ENCODE measurements at regions not wholly inside any gene's neighbourhood (a gene's known extent, or its start where the extent isn't known, plus 50 kb on each side); places are given as distances from the start of the nearest gene placed in this dataset.

DNA sequence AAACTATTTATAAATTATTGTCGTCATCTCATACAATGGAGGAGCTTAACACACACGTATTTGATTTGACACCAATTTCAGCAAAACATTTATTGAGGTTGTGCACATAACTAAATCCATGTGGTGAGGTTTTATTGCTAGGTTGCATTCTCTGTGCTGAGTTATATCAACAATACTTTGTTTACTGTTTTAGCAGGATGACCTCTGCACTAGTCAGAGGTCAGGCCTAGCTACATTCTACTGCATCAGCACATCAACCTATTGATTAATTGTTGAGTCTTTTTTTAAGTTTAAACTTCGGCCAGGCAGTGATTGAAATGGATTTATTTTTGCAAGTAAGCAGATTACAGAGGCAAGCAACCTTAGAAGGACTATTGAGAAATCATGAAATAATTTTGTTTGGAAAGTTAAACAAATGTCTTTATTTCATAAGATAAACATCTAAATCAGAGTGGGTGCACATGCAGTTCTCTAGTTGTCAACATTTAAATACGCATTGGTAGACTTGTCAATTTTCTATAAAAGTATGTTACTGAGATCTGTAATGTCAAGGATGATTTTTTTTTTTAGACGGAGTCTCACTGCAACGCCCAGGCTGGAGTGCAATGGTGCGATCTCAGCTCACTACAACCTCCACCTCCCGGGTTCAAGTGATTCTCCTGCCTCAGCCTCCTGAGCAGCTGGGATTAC lies 75.2 kb upstream of the CD28 start:
- peak overlapping the region; percentile 51 to 54 for H3K27ac ChIP-seq (ENCODE audit: low read depth in 1 of 2, low read length in 2 of 2)
- H3K4me1 ChIP-seq (ENCODE audit: control insufficient read depth in 4 of 4, insufficient read depth in 4 of 4, low read length in 3 of 4): peaks cover 5 to 43% (median 41%) of the 10 kb centered on the region in 4 donors
- H3K9me3 ChIP-seq (ENCODE audit: control insufficient read depth in 4 of 4, low read length in 3 of 4): no peaks in the 10 kb centered on the region
- no peak overlapping the region for H3K4me3 ChIP-seq (ENCODE audit: low read depth in 1 of 3, low read length in 3 of 3)
- 30% methylated on average over 8 of the region's 8 CpGs for WGBS
- DNase-seq (ENCODE audit: low spot score): no peak
- H3K36me3 ChIP-seq (ENCODE audit: control insufficient read depth in 4 of 4, insufficient read depth in 3 of 4, low read depth in 1 of 4, low read length in 3 of 4): no peaks in the 10 kb centered on the region
- H3K9ac ChIP-seq (ENCODE audit: low read depth in 1 of 2, low read length in 2 of 2): no peak overlapping the region
- TF ChIP-seq, protein P1, sequence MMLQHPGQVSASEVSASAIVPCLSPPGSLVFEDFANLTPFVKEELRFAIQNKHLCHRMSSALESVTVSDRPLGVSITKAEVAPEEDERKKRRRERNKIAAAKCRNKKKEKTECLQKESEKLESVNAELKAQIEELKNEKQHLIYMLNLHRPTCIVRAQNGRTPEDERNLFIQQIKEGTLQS (IDR thresholded peaks at IDR 0.05): peak; percentile 65
- peak; percentile 89 to 90 for TF ChIP-seq HNF4A (conservative IDR thresholded peaks at IDR 0.05)
- TF ChIP-seq RXRA (IDR thresholded peaks at IDR 0.05): peak; percentile 93 to 95
- TF ChIP-seq TAF1 (conservative IDR thresholded peaks at IDR 0.05): no peak
- TF ChIP-seq MAX (IDR thresholded peaks at IDR 0.05): peak; percentile 91
- TF ChIP-seq GABPA (IDR thresholded peaks at IDR 0.05 in 1 of 2, conservative IDR thresholded peaks at IDR 0.05 in 1 of 2): peak in 1 of 2 donors; percentile 35
- TF ChIP-seq SP1 (IDR thresholded peaks at IDR 0.05): peak; percentile 94
- peak; percentile 52 for TF ChIP-seq HNF4G (IDR thresholded peaks at IDR 0.05)
- peak; percentile 77 to 92 for TF ChIP-seq JUND (IDR thresholded peaks at IDR 0.05)
- TF ChIP-seq, protein P2, sequence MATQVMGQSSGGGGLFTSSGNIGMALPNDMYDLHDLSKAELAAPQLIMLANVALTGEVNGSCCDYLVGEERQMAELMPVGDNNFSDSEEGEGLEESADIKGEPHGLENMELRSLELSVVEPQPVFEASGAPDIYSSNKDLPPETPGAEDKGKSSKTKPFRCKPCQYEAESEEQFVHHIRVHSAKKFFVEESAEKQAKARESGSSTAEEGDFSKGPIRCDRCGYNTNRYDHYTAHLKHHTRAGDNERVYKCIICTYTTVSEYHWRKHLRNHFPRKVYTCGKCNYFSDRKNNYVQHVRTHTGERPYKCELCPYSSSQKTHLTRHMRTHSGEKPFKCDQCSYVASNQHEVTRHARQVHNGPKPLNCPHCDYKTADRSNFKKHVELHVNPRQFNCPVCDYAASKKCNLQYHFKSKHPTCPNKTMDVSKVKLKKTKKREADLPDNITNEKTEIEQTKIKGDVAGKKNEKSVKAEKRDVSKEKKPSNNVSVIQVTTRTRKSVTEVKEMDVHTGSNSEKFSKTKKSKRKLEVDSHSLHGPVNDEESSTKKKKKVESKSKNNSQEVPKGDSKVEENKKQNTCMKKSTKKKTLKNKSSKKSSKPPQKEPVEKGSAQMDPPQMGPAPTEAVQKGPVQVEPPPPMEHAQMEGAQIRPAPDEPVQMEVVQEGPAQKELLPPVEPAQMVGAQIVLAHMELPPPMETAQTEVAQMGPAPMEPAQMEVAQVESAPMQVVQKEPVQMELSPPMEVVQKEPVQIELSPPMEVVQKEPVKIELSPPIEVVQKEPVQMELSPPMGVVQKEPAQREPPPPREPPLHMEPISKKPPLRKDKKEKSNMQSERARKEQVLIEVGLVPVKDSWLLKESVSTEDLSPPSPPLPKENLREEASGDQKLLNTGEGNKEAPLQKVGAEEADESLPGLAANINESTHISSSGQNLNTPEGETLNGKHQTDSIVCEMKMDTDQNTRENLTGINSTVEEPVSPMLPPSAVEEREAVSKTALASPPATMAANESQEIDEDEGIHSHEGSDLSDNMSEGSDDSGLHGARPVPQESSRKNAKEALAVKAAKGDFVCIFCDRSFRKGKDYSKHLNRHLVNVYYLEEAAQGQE (IDR thresholded peaks at IDR 0.05): no peak
- TF ChIP-seq FOXA2 (IDR thresholded peaks at IDR 0.05): peak; percentile 89
- TF ChIP-seq FOXA1 (IDR thresholded peaks at IDR 0.05): peak; percentile 73
- TF ChIP-seq EGR1 (IDR thresholded peaks at IDR 0.05; ENCODE audit: low read depth in 2 of 2): peak in 1 of 2 donors; percentile 72
- TF ChIP-seq ZBTB33 (IDR thresholded peaks at IDR 0.05): peak; percentile 78
- TF ChIP-seq RAD21 (IDR thresholded peaks at IDR 0.05): peak; percentile 54 to 71
- peak; percentile 87 for TF ChIP-seq NR2F2 (IDR thresholded peaks at IDR 0.05)
- TF ChIP-seq YY1 (IDR thresholded peaks at IDR 0.05): no peak
- TF ChIP-seq, protein P3, sequence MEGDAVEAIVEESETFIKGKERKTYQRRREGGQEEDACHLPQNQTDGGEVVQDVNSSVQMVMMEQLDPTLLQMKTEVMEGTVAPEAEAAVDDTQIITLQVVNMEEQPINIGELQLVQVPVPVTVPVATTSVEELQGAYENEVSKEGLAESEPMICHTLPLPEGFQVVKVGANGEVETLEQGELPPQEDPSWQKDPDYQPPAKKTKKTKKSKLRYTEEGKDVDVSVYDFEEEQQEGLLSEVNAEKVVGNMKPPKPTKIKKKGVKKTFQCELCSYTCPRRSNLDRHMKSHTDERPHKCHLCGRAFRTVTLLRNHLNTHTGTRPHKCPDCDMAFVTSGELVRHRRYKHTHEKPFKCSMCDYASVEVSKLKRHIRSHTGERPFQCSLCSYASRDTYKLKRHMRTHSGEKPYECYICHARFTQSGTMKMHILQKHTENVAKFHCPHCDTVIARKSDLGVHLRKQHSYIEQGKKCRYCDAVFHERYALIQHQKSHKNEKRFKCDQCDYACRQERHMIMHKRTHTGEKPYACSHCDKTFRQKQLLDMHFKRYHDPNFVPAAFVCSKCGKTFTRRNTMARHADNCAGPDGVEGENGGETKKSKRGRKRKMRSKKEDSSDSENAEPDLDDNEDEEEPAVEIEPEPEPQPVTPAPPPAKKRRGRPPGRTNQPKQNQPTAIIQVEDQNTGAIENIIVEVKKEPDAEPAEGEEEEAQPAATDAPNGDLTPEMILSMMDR (IDR thresholded peaks at IDR 0.05; ENCODE audit: low read depth, low read length, missing input control): no peak
- H3K27me3 ChIP-seq (ENCODE audit: control insufficient read depth in 4 of 4, insufficient read depth in 4 of 4, low read length in 3 of 4): no peaks in the 10 kb centered on the region
